Cardiac muscle cell (in vitro differentiated cells and primary cell): ENCODE measurements at regions not wholly inside any gene's neighbourhood (a gene's known extent, or its start where the extent isn't known, plus 50 kb on each side); places are given as distances from the start of the nearest gene placed in this dataset.

Experiments
- DNase-seq, 2 donors: peaks; one replicate each; pipeline versions ENCODE4 v3.0.0 to v3.0.0-alpha.2; 2010 to 2017; ENCODE audit warnings: low read depth in 1 of 2, low spot score in 1 of 2
- H3K27ac ChIP-seq: fragments of 200-600 bp; sonication (generic); 2 replicates; pipeline ENCODE4 v1.5.1; 2016
- H3K27me3 ChIP-seq: fragments of 200-600 bp; sonication (generic); 2 replicates; pipeline ENCODE4 v1.6.0; 2016; ENCODE audit warnings: control low read depth
- H3K36me3 ChIP-seq: fragments of 200-600 bp; sonication (generic); 2 replicates; pipeline ENCODE4 v1.5.1; 2016; ENCODE audit warnings: control low read depth
- H3K4me1 ChIP-seq: fragments of 200-600 bp; sonication (generic); 2 replicates; pipeline ENCODE4 v1.8.1; 2017; ENCODE audit warnings: low read depth, mild to moderate bottlenecking, mixed run types
- H3K4me3 ChIP-seq: fragments of 200-600 bp; sonication (generic); 2 replicates; pipeline ENCODE4 v1.5.1; 2016; ENCODE audit warnings: mild to moderate bottlenecking
- H3K9me3 ChIP-seq: fragments of 200-600 bp; sonication (generic); 2 replicates; pipeline ENCODE4 v1.5.1; 2017; ENCODE audit warnings: low read depth, mild to moderate bottlenecking, control low read depth
- CTCF ChIP-seq: IDR thresholded peaks from 2 replicates; pipeline ENCODE4 v1.5.1; 2012; ENCODE audit warnings: low read depth, mild to moderate bottlenecking, low read length

GRCh38 chr5:143469125-143469524 lies 65.6 kb upstream of the NR3C1 start:
- DNase-seq, result no peak
- Histone ChIP-seq H3K9me3 (no peaks in the 10 kb centered on the region), H3K27ac (no peak overlapping the region), H3K4me3 (no peak overlapping the region), H3K27me3 (no peaks in the 10 kb centered on the region), H3K4me1 (no peaks in the 10 kb centered on the region), H3K36me3 (no peaks in the 10 kb centered on the region)
- no peak for TF ChIP-seq CTCF

- Histone ChIP-seq H3K4me3 (no peak overlapping the region), H3K9me3 (no peaks in the 10 kb centered on the region), H3K27me3 (no peaks in the 10 kb centered on the region), H3K36me3 (no peaks in the 10 kb centered on the region), H3K27ac (no peak overlapping the region), H3K4me1 (no peaks in the 10 kb centered on the region)
- DNase-seq, result no peak
- no peak for TF ChIP-seq CTCF
Measured at GRCh38 chr5:143466632-143467031, 63.1 kb upstream of the NR3C1 start.

- Histone ChIP-seq H3K27me3 (no peaks in the 10 kb centered on the region), H3K9me3 (no peaks in the 10 kb centered on the region), H3K27ac (no peak overlapping the region), H3K4me3 (no peak overlapping the region), H3K36me3 (no peaks in the 10 kb centered on the region), H3K4me1 (no peaks in the 10 kb centered on the region)
- TF ChIP-seq CTCF, result no peak
- DNase-seq, result no peak
Measured at GRCh38 chr5:143464723-143465490, 61.4 kb upstream of the NR3C1 start.

GRCh38 chr5:143462431-143462830 lies 58.9 kb upstream of the NR3C1 start:
- Histone ChIP-seq H3K27ac (no peak overlapping the region), H3K4me3 (no peak overlapping the region), H3K9me3 (no peaks in the 10 kb centered on the region), H3K36me3 (no peaks in the 10 kb centered on the region), H3K27me3 (no peaks in the 10 kb centered on the region), H3K4me1 (peaks cover 4% of the 10 kb centered on the region)
- DNase-seq, result no peak
- no peak for TF ChIP-seq CTCF

GRCh38 chr5:143459433-143459832 lies 55.9 kb upstream of the NR3C1 start:
- DNase-seq, result no peak
- Histone ChIP-seq H3K27ac (no peak overlapping the region), H3K4me3 (no peak overlapping the region), H3K4me1 (peaks cover 4% of the 10 kb centered on the region), H3K9me3 (no peaks in the 10 kb centered on the region), H3K27me3 (no peaks in the 10 kb centered on the region), H3K36me3 (no peaks in the 10 kb centered on the region)
- TF ChIP-seq CTCF, result no peak
